Thyroid gland (tissue), 4 donors: ENCODE measurements at regions not wholly inside any gene's neighbourhood (a gene's known extent, or its start where the extent isn't known, plus 50 kb on each side); places are given as distances from the start of the nearest gene placed in this dataset.

ENCODE experiments used
- POLR2A ChIP-seq, 2 donors: fragments of 450-650 bp; IDR thresholded peaks; one replicate each; pipeline ENCODE4 v1.6.1; 2017; ENCODE audit warnings: antibody characterized with exemption in 2 of 2, mild to moderate bottlenecking in 2 of 2, moderate library complexity in 1 of 2
- TF ChIP-seq, protein P1 (sequence below), 6 experiments: fragments of 200-600 bp in 3 of 6; fragments of 450-650 bp in 3 of 6; sonication (generic) in 3 of 6; IDR thresholded peaks; one replicate each; pipeline ENCODE4 v1.5.1; 2016 to 2019; ENCODE audit warnings: antibody characterized with exemption in 6 of 6, mild to moderate bottlenecking in 2 of 6, inconsistent platforms in 1 of 6, moderate library complexity in 1 of 6

DNA sequence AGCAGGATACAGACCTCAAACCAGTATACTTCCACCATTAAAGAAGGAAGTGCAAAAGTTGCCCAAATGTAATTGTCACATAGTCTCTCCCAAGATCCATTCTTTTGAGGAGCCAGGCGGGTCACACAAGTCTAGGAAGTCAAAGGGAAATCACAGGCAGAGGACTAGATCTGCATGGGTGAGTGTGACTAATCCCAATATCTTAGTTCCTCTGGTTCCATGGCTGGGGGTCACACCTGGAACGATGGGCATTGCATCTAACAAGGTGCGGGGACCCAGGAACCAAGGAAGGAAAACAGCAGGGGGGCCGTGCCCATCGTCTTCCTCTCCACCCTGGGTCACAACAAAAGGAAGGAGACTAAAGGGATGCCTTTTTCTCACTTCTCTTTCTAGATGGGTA is 1138.8 kb downstream of the XPNPEP1 start:
- TF ChIP-seq, protein P1, sequence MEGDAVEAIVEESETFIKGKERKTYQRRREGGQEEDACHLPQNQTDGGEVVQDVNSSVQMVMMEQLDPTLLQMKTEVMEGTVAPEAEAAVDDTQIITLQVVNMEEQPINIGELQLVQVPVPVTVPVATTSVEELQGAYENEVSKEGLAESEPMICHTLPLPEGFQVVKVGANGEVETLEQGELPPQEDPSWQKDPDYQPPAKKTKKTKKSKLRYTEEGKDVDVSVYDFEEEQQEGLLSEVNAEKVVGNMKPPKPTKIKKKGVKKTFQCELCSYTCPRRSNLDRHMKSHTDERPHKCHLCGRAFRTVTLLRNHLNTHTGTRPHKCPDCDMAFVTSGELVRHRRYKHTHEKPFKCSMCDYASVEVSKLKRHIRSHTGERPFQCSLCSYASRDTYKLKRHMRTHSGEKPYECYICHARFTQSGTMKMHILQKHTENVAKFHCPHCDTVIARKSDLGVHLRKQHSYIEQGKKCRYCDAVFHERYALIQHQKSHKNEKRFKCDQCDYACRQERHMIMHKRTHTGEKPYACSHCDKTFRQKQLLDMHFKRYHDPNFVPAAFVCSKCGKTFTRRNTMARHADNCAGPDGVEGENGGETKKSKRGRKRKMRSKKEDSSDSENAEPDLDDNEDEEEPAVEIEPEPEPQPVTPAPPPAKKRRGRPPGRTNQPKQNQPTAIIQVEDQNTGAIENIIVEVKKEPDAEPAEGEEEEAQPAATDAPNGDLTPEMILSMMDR (IDR thresholded peaks at IDR 0.05): no peak
- no peak for TF ChIP-seq POLR2A (IDR thresholded peaks at IDR 0.05)
